Osteoblast (primary cell): ENCODE measurements at regions not wholly inside any gene's neighbourhood (a gene's known extent, or its start where the extent isn't known, plus 50 kb on each side); places are given as distances from the start of the nearest gene placed in this dataset.

ENCODE experiments used
- DNase-seq: peaks from one replicate; pipeline ENCODE4 v3.0.0; 2011; ENCODE audit warnings: low spot score, mixed read lengths; ENCODE audit not compliant: insufficient read length; ENCODE audit errors: missing footprints
- H2AFZ ChIP-seq: 2 replicates; pipeline ENCODE4 v1.6.0; 2011; ENCODE audit warnings: mild to moderate bottlenecking, low read length
- H3K27ac ChIP-seq: 2 replicates; pipeline ENCODE4 v1.5.1; 2011; ENCODE audit warnings: mild to moderate bottlenecking, low read depth, low read length, moderate library complexity
- H3K27me3 ChIP-seq: 2 replicates; pipeline ENCODE4 v1.6.0; 2012; ENCODE audit warnings: mild to moderate bottlenecking, control low read depth, inconsistent platforms, low read length, moderate library complexity; ENCODE audit not compliant: insufficient read depth
- H3K36me3 ChIP-seq: 2 replicates; pipeline ENCODE4 v1.5.1; 2011; ENCODE audit warnings: mild to moderate bottlenecking, low read length, control low read depth, moderate library complexity; ENCODE audit not compliant: insufficient read depth
- H3K4me1 ChIP-seq: 2 replicates; pipeline ENCODE4 v1.5.1; 2011; ENCODE audit warnings: mild to moderate bottlenecking, low read length, control low read depth, moderate library complexity; ENCODE audit not compliant: insufficient read depth
- H3K4me2 ChIP-seq: 2 replicates; pipeline ENCODE4 v1.6.0; 2011; ENCODE audit warnings: mild to moderate bottlenecking, low read length; ENCODE audit not compliant: insufficient read depth
- H3K4me3 ChIP-seq: fragments of 200-600 bp; sonication (generic); 3 replicates; pipeline ENCODE4 v1.5.1; 2012; ENCODE audit warnings: mild to moderate bottlenecking, low read length, inconsistent platforms; ENCODE audit not compliant: insufficient read depth
- H3K79me2 ChIP-seq: 2 replicates; pipeline ENCODE4 v1.6.0; 2012; ENCODE audit warnings: mild to moderate bottlenecking, low read length, control low read depth, inconsistent platforms; ENCODE audit not compliant: insufficient read depth
- H3K9me3 ChIP-seq: 2 replicates; pipeline ENCODE4 v1.5.1; 2011; ENCODE audit warnings: low read depth, low read length, control low read depth
- H4K20me1 ChIP-seq: 2 replicates; pipeline ENCODE4 v1.6.0; 2012; ENCODE audit warnings: mild to moderate bottlenecking, low read length, control low read depth; ENCODE audit not compliant: insufficient read depth
- CTCF ChIP-seq: IDR thresholded peaks from 2 replicates; pipeline ENCODE4 v1.5.1; 2011; ENCODE audit warnings: mild to moderate bottlenecking, low read depth, low read length, moderate library complexity; ENCODE audit errors: extremely low read depth

GRCh38 chr3:147851062-147851461 lies 441.9 kb downstream of the ZIC1 start:
- no peak overlapping the region for H3K4me3 ChIP-seq
- H3K9me3 ChIP-seq: no peaks in the 10 kb centered on the region
- H3K4me1 ChIP-seq: no peaks in the 10 kb centered on the region
- H3K27ac ChIP-seq: no peak overlapping the region
- no peak for TF ChIP-seq CTCF
- no peaks in the 10 kb centered on the region for H4K20me1 ChIP-seq
- no peaks in the 10 kb centered on the region for H3K27me3 ChIP-seq
- no peak overlapping the region for H3K4me2 ChIP-seq
- no peaks in the 10 kb centered on the region for H3K36me3 ChIP-seq
- DNase-seq: no peak
- H3K79me2 ChIP-seq: no peaks in the 10 kb centered on the region
- H2AFZ ChIP-seq: no peak overlapping the region

- no peak for DNase-seq
- H3K4me1 ChIP-seq: no peaks in the 10 kb centered on the region
- no peak overlapping the region for H3K27ac ChIP-seq
- H3K36me3 ChIP-seq: no peaks in the 10 kb centered on the region
- H2AFZ ChIP-seq: no peak overlapping the region
- H3K4me2 ChIP-seq: no peak overlapping the region
- H3K79me2 ChIP-seq: no peaks in the 10 kb centered on the region
- no peak overlapping the region for H3K4me3 ChIP-seq
- no peaks in the 10 kb centered on the region for H3K9me3 ChIP-seq
- TF ChIP-seq CTCF: no peak
- H3K27me3 ChIP-seq: no peaks in the 10 kb centered on the region
- H4K20me1 ChIP-seq: no peaks in the 10 kb centered on the region
Observed at GRCh38 chr3:147854542-147854941, 445.4 kb downstream of the ZIC1 start.

GRCh38 chr3:147864754-147865354 lies 455.7 kb downstream of the ZIC1 start:
- H3K4me2 ChIP-seq: no peak overlapping the region
- no peak overlapping the region for H3K27ac ChIP-seq
- H3K79me2 ChIP-seq: no peaks in the 10 kb centered on the region
- H3K4me1 ChIP-seq: no peaks in the 10 kb centered on the region
- DNase-seq: no peak
- no peak overlapping the region for H3K4me3 ChIP-seq
- no peak overlapping the region for H2AFZ ChIP-seq
- no peak for TF ChIP-seq CTCF
- H3K36me3 ChIP-seq: no peaks in the 10 kb centered on the region
- no peaks in the 10 kb centered on the region for H4K20me1 ChIP-seq
- peaks cover 6% of the 10 kb centered on the region for H3K9me3 ChIP-seq
- no peaks in the 10 kb centered on the region for H3K27me3 ChIP-seq

- DNase-seq: no peak
- Histone ChIP-seq H3K36me3 (no peaks in the 10 kb centered on the region), H3K79me2 (no peaks in the 10 kb centered on the region), H3K4me3 (no peak overlapping the region), H3K27ac (no peak overlapping the region), H4K20me1 (no peaks in the 10 kb centered on the region), H3K27me3 (no peaks in the 10 kb centered on the region), H3K9me3 (peaks cover 6% of the 10 kb centered on the region), H2AFZ (no peak overlapping the region), H3K4me2 (no peak overlapping the region), H3K4me1 (no peaks in the 10 kb centered on the region)
- no peak for TF ChIP-seq CTCF
Observed at GRCh38 chr3:147866561-147866960, 457.4 kb downstream of the ZIC1 start.
